ENCODE measurements at regions not wholly inside any gene's neighbourhood (a gene's known extent, or its start where the extent isn't known, plus 50 kb on each side); places are given as distances from the start of the nearest gene placed in this dataset.

GRCh38 chr12:115485967-115486366 lies 791.5 kb downstream of the MED13L start:
- no peaks in the 10 kb centered on the region for H4K20me1 ChIP-seq (ENCODE audit: insufficient read depth)

GRCh38 chr12:115485503-115485902 lies 792.0 kb downstream of the MED13L start:
- no peak overlapping the region for H2AFZ ChIP-seq (ENCODE audit: low read depth)
- no peaks in the 10 kb centered on the region; the same call in 1 of the 2 replicates for H3K27me3 ChIP-seq (ENCODE audit: insufficient read depth)
- no peak overlapping the region for H3K27ac ChIP-seq (ENCODE audit: low read depth in 2 of 2, low read length in 1 of 2)
- DNase-seq: no peak
- no peaks in the 10 kb centered on the region for H3K4me1 ChIP-seq (ENCODE audit: control insufficient read depth in 1 of 2, insufficient read depth in 2 of 2, low read depth in 1 of 2, low read length in 1 of 2)
- H4K20me1 ChIP-seq (ENCODE audit: insufficient read depth): no peaks in the 10 kb centered on the region
- no peak overlapping the region for H3K4me3 ChIP-seq (ENCODE audit: low read depth in 2 of 2, low read length in 1 of 2)
- no peak overlapping the region for H3K9ac ChIP-seq
- no peaks in the 10 kb centered on the region for H3K9me2 ChIP-seq
- H3K79me2 ChIP-seq (ENCODE audit: insufficient read depth): no peaks in the 10 kb centered on the region
- no peaks in the 10 kb centered on the region for H3K36me3 ChIP-seq (replicated peaks in 1 of 2; ENCODE audit: control insufficient read depth in 1 of 2, insufficient read depth in 2 of 2, low read length in 1 of 2)
- WGBS (ENCODE audit: low lambda C conversion rate): 37% methylated on average over 2 of the region's 2 CpGs
- no peaks in the 10 kb centered on the region for H3F3A ChIP-seq (replicated peaks; ENCODE audit: insufficient read depth)
- no peaks in the 10 kb centered on the region for H3K9me3 ChIP-seq
- TF ChIP-seq, protein P1, sequence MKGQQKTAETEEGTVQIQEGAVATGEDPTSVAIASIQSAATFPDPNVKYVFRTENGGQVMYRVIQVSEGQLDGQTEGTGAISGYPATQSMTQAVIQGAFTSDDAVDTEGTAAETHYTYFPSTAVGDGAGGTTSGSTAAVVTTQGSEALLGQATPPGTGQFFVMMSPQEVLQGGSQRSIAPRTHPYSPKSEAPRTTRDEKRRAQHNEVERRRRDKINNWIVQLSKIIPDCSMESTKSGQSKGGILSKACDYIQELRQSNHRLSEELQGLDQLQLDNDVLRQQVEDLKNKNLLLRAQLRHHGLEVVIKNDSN (IDR thresholded peaks at IDR 0.05; ENCODE audit: borderline replicate concordance, low read depth): no peak
- TF ChIP-seq FOXM1 (IDR thresholded peaks at IDR 0.05; ENCODE audit: low read depth) (no peak), ELF1 (IDR thresholded peaks at IDR 0.05) (no peak), MXI1 (IDR thresholded peaks at IDR 0.05; ENCODE audit: low read depth, low read length) (no peak), POLR2AphosphoS5 (IDR thresholded peaks at IDR 0.05; ENCODE audit: low read depth, low read length) (no peak)
- CTCF ChIA-PET: interaction anchor here (1.2 kb wide), 1 partner anchor 11 kb away, joined by 3 read pairs; no protein-coding TSS in a partner anchor
- H3K4me2 ChIP-seq: no peak overlapping the region
- POLR2A ChIA-PET: no interaction called here

More at GRCh38 chr12:115485967-115486366, 791.5 kb downstream of the MED13L start:
- Histone ChIP-seq H3K9me3 (no peaks in the 10 kb centered on the region), H3K36me3 (replicated peaks in 1 of 2; ENCODE audit: control insufficient read depth in 1 of 2, insufficient read depth in 2 of 2, low read length in 1 of 2) (no peaks in the 10 kb centered on the region), H3K4me2 (no peak overlapping the region), H3K27me3 (ENCODE audit: insufficient read depth) (no peaks in the 10 kb centered on the region; the same call in 1 of the 2 replicates), H3K79me2 (ENCODE audit: insufficient read depth) (no peaks in the 10 kb centered on the region), H3K9me2 (no peaks in the 10 kb centered on the region), H3K4me1 (ENCODE audit: control insufficient read depth in 1 of 2, insufficient read depth in 2 of 2, low read depth in 1 of 2, low read length in 1 of 2) (no peaks in the 10 kb centered on the region), H3F3A (replicated peaks; ENCODE audit: insufficient read depth) (no peaks in the 10 kb centered on the region), H2AFZ (ENCODE audit: low read depth) (no peak overlapping the region), H3K9ac (no peak overlapping the region), H3K4me3 (ENCODE audit: low read depth in 2 of 2, low read length in 1 of 2) (no peak overlapping the region), H3K27ac (ENCODE audit: low read depth in 2 of 2, low read length in 1 of 2) (no peak overlapping the region)
- CTCF ChIA-PET: interaction anchor here (1.2 kb wide), 1 partner anchor 9 kb away, joined by 3 read pairs; no protein-coding TSS in a partner anchor
- POLR2A ChIA-PET: no interaction called here
- TF ChIP-seq, protein P1 (IDR thresholded peaks at IDR 0.05; ENCODE audit: borderline replicate concordance, low read depth): no peak
- TF ChIP-seq FOXM1 (IDR thresholded peaks at IDR 0.05; ENCODE audit: low read depth) (no peak), NFIC (IDR thresholded peaks at IDR 0.05; ENCODE audit: borderline replicate concordance) (no peak), NRF1 (IDR thresholded peaks at IDR 0.05; ENCODE audit: low read depth, low read length) (no peak), TCF12 (IDR thresholded peaks at IDR 0.05) (no peak), MEF2A (IDR thresholded peaks at IDR 0.05; ENCODE audit: borderline replicate concordance, low read depth) (no peak), GATA2 (CRISPR knock-in tag; IDR thresholded peaks at IDR 0.05) (no peak), YY1 (IDR thresholded peaks at IDR 0.05; ENCODE audit: low read depth) (no peak), EZH2phosphoT487 (IDR thresholded peaks at IDR 0.05; ENCODE audit: borderline replicate concordance, low read depth) (no peak), MAX (IDR thresholded peaks at IDR 0.05; ENCODE audit: low read depth) (no peak), RAD21 (IDR thresholded peaks at IDR 0.05; ENCODE audit: low read length) (no peak), RCOR1 (IDR thresholded peaks at IDR 0.05; ENCODE audit: low read length) (no peak), ZBTB33 (IDR thresholded peaks at IDR 0.05; ENCODE audit: borderline replicate concordance, low read depth) (no peak), TAF1 (IDR thresholded peaks at IDR 0.05; ENCODE audit: borderline replicate concordance, low read depth, low read length) (no peak), FOSL2 (IDR thresholded peaks at IDR 0.05; ENCODE audit: borderline replicate concordance, low read depth) (no peak)
- DNase-seq: no peak
- 67% methylated on average over 6 of the region's 6 CpGs for WGBS (ENCODE audit: low lambda C conversion rate)

Measured in SK-N-SH (cell line).